Brain pericyte (primary cell): ENCODE measurements at regions not wholly inside any gene's neighbourhood (a gene's known extent, or its start where the extent isn't known, plus 50 kb on each side); places are given as distances from the start of the nearest gene placed in this dataset.

Experiments
- DNase-seq: peaks from one replicate; pipeline ENCODE4 v3.0.0-alpha.2; 2012; ENCODE audit warnings: low read depth, low spot score

- DNase-seq: no peak
Observed at GRCh38 chr4:54929459-54929858, 195.9 kb downstream of the KDR start.

DNA sequence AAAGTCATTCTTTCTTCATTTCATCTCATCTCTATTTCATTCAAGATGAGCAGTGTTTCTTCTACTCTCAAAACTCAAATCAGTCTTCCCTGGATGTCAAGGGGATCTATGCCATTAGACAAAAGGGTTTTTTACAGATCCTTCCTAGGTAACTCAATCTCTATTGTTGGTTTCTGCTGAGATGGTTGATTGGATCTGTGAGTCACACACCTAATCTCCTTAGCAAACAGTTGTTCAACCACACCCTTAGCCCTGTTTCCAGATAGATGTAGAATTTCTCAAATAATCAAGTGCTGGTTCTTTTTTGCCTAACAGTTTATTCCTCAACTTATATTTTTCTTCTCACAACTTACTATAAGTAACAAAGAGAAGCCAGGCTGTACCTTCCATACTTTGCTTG lies 200.5 kb downstream of the KDR start:
- no peak for DNase-seq

DNA sequence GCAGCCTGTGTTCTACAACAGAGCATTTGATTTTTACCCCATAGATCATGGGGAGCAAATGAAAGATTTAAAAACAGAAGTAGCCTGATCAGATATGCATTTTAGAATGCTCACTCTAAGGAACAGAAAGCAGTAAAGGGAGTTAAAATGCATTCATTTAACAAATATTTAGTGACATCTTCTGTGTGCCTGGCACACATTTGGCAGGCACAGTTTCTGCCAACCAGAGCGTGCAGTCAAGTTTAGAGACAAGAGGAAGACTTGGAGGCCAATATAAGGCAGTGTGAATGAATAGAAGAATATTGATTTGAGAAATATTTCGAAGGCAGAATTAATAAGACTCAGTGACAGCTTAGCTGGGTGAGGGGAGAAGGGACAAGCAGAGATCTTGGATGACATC lies 210.1 kb downstream of the KDR start:
- DNase-seq: no peak

DNA sequence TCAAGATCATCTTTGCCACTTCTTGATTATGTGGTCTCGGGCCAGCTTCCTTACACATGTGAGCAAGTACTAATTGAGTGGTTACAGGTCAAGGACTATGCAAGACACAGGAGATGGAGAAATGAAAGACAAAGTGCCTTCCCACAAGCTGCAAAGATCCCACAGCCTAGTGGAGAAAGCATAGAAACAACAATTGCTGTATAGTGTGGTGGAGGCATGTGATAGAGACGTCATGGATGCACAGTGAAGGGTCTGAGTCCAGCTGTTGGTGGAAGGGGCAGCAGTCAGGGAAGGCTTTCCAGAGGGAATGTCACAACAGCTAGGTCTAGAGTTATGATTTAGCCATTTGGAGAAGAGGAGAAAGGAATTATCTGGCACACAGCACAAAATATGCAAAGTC lies 210.6 kb downstream of the KDR start:
- DNase-seq: no peak

DNA sequence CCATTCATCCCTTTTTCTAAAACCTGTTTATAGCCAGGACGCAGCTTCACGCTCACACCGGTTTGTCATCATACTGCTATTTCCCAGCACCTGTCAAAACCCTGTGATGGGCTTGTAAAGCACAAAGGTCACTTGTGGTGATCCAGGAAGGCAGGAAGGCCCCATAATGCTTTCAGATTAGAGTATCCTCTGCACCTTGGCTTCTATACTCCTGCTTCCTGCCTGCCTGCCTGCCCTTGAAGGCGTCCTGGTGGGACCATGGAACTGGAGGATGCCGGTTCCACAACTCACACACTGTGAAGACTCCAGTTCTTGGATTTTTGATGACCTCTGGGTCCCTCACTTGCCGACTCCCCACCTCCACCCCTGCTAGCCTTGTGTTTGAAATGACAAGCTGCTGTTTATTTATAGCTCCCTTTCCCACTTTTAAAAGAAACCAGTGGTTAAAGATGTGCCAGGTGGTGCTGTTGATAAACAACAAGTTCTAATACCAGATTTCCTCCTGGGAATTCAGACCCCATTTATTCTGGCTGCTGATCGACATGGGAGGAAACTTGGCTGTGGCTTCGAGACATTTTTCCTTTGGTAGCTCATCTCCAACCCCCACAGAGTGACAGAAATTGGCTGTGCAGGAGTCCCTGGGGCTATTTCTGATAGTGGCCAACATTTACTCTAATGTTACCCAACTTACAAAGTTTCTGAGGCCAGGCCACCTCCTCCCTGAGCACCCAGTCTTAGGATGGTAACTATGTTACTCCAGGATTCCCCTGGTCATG lies 211.5 kb downstream of the KDR start:
- peak; percentile 42 for DNase-seq

- no peak for DNase-seq
Observed at GRCh38 chr4:54912155-54912554, 213.2 kb downstream of the KDR start.

GRCh38 chr4:54909961-54910360 lies 215.4 kb downstream of the KDR start:
- no peak for DNase-seq

- DNase-seq: no peak
Observed at GRCh38 chr4:54908763-54909162, 216.6 kb downstream of the KDR start.

- no peak for DNase-seq
Observed at GRCh38 chr4:54904953-54905352, 220.4 kb downstream of the KDR start.

GRCh38 chr4:54902976-54903375 lies 222.4 kb downstream of the KDR start:
- no peak for DNase-seq

- DNase-seq: no peak
Observed at GRCh38 chr4:54902271-54902670, 223.1 kb downstream of the KDR start.

GRCh38 chr4:54901202-54901601 lies 224.2 kb downstream of the KDR start:
- DNase-seq: no peak

DNA sequence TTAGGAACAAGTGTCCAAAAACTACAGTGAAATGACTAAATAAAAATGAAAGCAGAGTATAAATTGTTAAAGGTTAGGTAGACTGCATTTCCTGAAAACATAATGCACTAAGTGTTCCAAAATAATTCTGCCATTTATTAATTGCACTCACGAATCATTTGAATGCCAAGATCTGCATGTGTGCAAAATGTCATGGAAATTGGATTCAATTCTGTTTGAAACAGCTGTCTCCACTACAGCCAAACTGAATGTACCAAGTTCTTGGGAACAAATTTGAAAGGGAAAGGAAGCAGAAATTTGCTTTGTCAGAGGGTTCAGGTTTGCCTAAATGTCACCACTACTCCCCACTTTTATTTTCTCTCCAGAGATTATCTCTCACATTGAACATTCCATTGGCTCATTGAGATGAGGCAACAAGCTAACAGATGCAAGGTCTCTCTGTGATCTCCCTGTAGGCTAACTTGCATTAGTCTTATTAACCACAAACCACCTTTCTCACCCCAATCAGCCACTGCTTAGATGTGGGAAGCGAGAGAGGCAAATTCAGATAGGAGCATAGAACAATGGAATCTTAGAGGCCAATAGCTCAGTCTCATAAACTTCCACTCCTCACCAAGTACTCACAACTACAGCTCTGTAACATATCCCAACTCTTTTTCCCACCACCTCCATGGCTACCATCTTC lies 226.6 kb downstream of the KDR start:
- no peak for DNase-seq

GRCh38 chr4:54898056-54898562 lies 227.3 kb downstream of the KDR start:
- no peak for DNase-seq

DNA sequence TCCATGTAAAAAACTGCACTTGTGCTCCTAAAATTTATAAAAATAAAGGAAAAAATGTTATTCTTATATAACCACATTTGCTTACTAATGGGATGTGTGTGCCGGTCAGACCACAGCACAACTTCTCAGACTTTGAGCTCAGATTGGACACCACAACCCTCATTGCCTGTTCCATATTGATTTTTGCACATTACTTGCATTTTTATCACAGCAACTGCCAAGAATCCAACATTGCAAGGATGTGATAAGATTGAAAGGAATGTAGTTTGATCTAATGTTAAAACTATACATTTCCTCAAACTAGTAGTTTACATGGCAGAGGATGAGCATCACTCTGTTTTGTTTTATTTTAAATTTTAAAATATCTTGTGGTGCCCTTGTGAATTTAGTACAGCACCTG lies 227.8 kb downstream of the KDR start:
- DNase-seq: no peak

GRCh38 chr4:54882616-54883015 lies 224.9 kb downstream of the KIT start:
- DNase-seq: no peak

- no peak for DNase-seq
Observed at GRCh38 chr4:54879576-54879975, 221.8 kb downstream of the KIT start.

DNA sequence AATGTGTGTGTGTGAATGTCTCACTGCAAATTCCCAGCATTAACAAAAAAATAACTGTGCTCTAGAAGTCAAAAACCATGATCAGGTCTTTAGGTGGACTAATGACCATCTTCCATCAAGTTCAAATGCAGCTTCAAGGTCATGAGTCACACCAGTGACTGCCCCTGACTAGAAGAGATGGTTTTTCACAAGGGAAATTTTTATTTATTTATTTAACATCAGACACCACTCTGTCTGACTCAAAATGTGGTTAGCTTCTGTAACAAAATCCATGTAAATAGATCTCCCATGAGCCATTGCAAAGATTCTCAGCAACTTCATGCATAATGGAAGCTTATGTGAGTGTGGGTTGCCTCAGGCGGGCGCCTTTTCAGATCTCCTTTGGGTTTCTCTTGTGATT lies 219.2 kb downstream of the KIT start:
- DNase-seq: peak; percentile 10

DNA sequence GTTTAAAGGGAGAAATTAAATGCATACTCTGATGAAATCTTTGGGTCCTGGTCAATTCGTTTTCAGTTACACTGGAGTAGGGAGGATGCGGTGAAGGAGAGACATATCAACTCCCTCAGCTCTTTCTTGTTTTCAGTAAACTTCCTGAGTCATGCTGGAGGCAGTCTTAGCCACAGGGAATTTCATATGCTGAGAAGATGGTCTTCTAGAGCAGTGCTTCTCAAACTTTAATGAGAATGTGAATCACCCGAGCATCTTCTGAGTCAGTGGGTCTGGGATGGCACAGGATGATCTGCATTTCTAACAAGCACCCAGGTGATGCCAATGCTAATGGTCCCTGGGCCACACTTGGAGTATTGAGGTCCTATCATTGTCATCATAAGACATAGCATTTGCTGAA lies 214.5 kb downstream of the KIT start:
- no peak for DNase-seq

DNA sequence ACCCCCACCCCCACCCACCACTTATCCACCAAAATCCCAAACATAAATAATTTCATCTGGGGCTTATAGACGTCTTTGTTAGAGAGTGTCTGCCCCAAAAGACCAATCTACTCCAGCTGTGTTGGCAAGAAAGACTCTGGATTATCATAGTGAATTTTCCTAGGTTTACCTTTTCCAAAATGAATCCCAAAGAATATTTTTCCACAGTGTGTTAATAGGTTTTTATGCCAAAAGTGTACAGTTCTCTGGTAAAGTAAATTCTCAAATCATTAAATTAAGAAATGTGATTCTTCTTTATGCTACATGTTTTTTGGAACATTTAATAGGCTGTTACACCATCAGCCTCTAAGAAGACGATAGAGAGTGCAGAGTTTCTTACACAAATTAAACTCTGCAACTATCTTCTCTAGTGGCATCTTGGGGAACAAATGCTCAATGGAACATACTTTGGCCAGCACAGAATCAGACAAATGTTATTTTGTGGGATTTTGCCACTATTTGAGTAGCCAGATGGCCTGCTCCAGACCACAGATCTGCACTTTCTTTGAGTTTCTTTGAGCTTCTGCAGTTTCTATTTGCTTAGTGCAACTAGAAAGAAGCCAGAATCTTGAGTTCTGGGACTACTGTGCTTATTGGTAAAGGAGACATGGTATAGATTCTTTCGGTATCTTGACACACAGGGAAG lies 206.0 kb downstream of the KIT start:
- no peak for DNase-seq

- no peak for DNase-seq
Observed at GRCh38 chr4:54861201-54861600, 203.4 kb downstream of the KIT start.

- DNase-seq: no peak
Observed at GRCh38 chr4:54855191-54855854, 197.6 kb downstream of the KIT start.
